Smooth muscle cell (in vitro differentiated cells): ENCODE measurements at regions not wholly inside any gene's neighbourhood (a gene's known extent, or its start where the extent isn't known, plus 50 kb on each side); places are given as distances from the start of the nearest gene placed in this dataset.

Experiments used
- DNase-seq: peaks from one replicate; lab custom pipeline; 2025; ENCODE audit not compliant: unreplicated experiment; lab: John Stamatoyannopoulos, UW
- H2AFZ ChIP-seq: fragments of 200-600 bp; sonication (generic); 2 replicates; pipeline ENCODE4 v1.6.0; 2016; ENCODE audit warnings: antibody characterized with exemption, low read depth, mild to moderate bottlenecking
- H3F3A ChIP-seq: fragments of 200-600 bp; sonication (generic); 2 replicates; pipeline ENCODE4 v1.6.0; 2017; ENCODE audit warnings: antibody characterized with exemption, low read depth
- H3K27ac ChIP-seq: fragments of 200-600 bp; sonication (generic); 2 replicates; pipeline ENCODE4 v1.5.1; 2016; ENCODE audit warnings: low read depth, mild to moderate bottlenecking
- H3K27me3 ChIP-seq: fragments of 200-600 bp; sonication (generic); 2 replicates; pipeline ENCODE4 v1.6.1; 2016; ENCODE audit warnings: low read depth, mild to moderate bottlenecking
- H3K36me3 ChIP-seq: fragments of 200-600 bp; sonication (generic); 2 replicates; pipeline ENCODE4 v1.5.1; 2016; ENCODE audit warnings: low read depth
- H3K4me1 ChIP-seq: fragments of 200-600 bp; sonication (generic); 2 replicates; pipeline ENCODE4 v1.5.1; 2016; ENCODE audit warnings: low read depth
- H3K4me2 ChIP-seq: fragments of 200-600 bp; sonication (generic); 2 replicates; pipeline ENCODE4 v1.6.0; 2016; ENCODE audit warnings: mild to moderate bottlenecking
- H3K4me3 ChIP-seq: fragments of 200-600 bp; sonication (generic); 2 replicates; pipeline ENCODE4 v1.5.1; 2016; ENCODE audit warnings: mild to moderate bottlenecking
- H3K79me2 ChIP-seq: fragments of 200-600 bp; sonication (generic); 2 replicates; pipeline ENCODE4 v1.6.0; 2016; ENCODE audit warnings: low read depth, mild to moderate bottlenecking
- H3K9ac ChIP-seq: fragments of 200-600 bp; sonication (generic); 2 replicates; pipeline ENCODE4 v1.6.0; 2016; ENCODE audit warnings: low read depth
- H3K9me3 ChIP-seq: fragments of 200-600 bp; sonication (generic); replicated peaks from 2 replicates; pipeline ENCODE4 v1.5.1; 2016; ENCODE audit warnings: low read depth
- H4K20me1 ChIP-seq: fragments of 200-600 bp; sonication (generic); 2 replicates; pipeline ENCODE4 v1.6.0; 2016; ENCODE audit warnings: low read depth
- WGBS: methylation state at CpG from one replicate; pipeline ENCODE4 v1.1.7; 2016; ENCODE audit warnings: low lambda C conversion rate; 5-methylcytosine and 5-hydroxymethylcytosine counted together
- TF ChIP-seq, protein P1 (sequence below): fragments of 200-600 bp; sonication (generic); IDR thresholded peaks from 2 replicates; pipeline ENCODE4 v1.5.1; 2017; ENCODE audit warnings: borderline replicate concordance, mild to moderate bottlenecking, antibody characterized with exemption; ENCODE audit not compliant: insufficient read depth, poor library complexity, severe bottlenecking

DNA sequence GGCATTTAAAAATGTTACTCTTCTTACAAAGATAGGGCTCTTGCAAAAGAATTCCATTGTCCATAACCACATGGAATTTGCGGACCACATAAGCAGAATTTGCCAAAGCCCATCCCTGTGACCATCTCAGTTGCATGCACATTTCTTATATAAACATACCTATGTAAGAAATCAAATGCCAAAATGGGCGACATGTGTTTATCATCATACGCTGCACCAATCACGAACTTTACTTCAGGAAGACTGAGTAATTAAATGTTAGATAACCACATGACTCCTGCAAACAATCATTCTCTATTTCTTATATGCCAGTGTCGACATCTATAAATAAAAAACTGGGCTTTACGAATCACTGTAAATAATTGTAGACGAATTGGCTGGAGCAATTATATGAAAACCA lies 186.1 kb upstream of the RBMS1 start:
- no peak overlapping the region for H2AFZ ChIP-seq
- H3K79me2 ChIP-seq = no peaks in the 10 kb centered on the region
- TF ChIP-seq, protein P1, sequence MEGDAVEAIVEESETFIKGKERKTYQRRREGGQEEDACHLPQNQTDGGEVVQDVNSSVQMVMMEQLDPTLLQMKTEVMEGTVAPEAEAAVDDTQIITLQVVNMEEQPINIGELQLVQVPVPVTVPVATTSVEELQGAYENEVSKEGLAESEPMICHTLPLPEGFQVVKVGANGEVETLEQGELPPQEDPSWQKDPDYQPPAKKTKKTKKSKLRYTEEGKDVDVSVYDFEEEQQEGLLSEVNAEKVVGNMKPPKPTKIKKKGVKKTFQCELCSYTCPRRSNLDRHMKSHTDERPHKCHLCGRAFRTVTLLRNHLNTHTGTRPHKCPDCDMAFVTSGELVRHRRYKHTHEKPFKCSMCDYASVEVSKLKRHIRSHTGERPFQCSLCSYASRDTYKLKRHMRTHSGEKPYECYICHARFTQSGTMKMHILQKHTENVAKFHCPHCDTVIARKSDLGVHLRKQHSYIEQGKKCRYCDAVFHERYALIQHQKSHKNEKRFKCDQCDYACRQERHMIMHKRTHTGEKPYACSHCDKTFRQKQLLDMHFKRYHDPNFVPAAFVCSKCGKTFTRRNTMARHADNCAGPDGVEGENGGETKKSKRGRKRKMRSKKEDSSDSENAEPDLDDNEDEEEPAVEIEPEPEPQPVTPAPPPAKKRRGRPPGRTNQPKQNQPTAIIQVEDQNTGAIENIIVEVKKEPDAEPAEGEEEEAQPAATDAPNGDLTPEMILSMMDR = no peak
- H3K36me3 ChIP-seq = no peaks in the 10 kb centered on the region
- H3K27ac ChIP-seq = no peak overlapping the region
- H3F3A ChIP-seq = no peaks in the 10 kb centered on the region
- H3K4me1 ChIP-seq = no peaks in the 10 kb centered on the region
- no peak for DNase-seq
- whole genome bisulfite sequencing = 73% methylated on average over 7 of the region's 7 CpGs
- H3K27me3 ChIP-seq = no peaks in the 10 kb centered on the region
- no peaks in the 10 kb centered on the region for H3K9me3 ChIP-seq
- H3K4me3 ChIP-seq = no peak overlapping the region
- peak overlapping the region; percentile 43 for H3K4me2 ChIP-seq
- no peak overlapping the region for H3K9ac ChIP-seq
- no peaks in the 10 kb centered on the region for H4K20me1 ChIP-seq

DNA sequence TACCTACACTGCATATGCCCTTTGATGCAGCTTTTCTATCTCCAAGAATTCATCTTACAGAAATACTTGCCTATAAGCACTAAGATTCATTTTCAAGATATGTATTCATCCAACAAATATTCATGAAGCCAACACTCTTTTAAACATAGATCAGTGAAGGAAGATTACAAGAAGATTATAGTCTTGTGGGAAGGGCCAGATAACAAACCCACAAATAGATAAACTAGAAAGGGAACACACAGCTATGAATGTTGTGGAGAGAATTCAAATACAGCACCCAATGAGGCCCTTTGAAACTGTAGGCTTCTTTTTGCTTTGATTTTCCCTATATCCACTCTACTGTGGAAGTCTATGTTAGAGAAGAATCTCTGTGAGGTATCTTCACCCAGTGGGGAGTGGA lies 186.7 kb upstream of the RBMS1 start:
- Histone ChIP-seq H3K9ac (no peak overlapping the region), H3K79me2 (no peaks in the 10 kb centered on the region), H3K4me3 (no peak overlapping the region), H3K4me2 (peak overlapping the region; percentile 43), H3K27me3 (no peaks in the 10 kb centered on the region), H3K9me3 (no peaks in the 10 kb centered on the region), H3K36me3 (no peaks in the 10 kb centered on the region), H3K27ac (no peak overlapping the region), H4K20me1 (no peaks in the 10 kb centered on the region), H3F3A (no peaks in the 10 kb centered on the region), H3K4me1 (no peaks in the 10 kb centered on the region), H2AFZ (no peak overlapping the region)
- no peak for DNase-seq
- TF ChIP-seq, protein P1 = no peak

DNA sequence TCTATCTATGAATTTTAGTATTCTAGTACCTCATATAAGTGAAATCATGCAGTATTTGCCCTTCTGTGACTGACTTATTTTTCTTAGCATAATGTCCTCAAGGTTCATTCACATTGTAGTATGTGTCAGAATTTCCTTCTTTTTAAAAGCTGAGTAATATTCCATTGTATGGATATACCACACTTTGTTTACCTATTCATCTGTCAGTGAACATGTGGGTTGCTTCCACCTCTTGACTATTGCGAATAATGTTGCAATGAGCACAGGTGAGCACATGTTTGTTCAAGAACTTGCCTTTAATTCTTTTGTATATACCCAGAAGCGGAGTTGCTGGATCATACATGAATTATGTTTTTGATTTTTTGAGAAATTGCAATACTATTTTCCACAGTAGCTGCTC lies 187.4 kb upstream of the RBMS1 start:
- no peaks in the 10 kb centered on the region for H3K9me3 ChIP-seq
- H3K4me3 ChIP-seq = no peak overlapping the region
- H4K20me1 ChIP-seq = no peaks in the 10 kb centered on the region
- no peak overlapping the region for H3K4me2 ChIP-seq
- no peaks in the 10 kb centered on the region for H3K79me2 ChIP-seq
- 98% methylated on average over 2 of the region's 2 CpGs for WGBS
- no peak overlapping the region for H2AFZ ChIP-seq
- no peak overlapping the region for H3K27ac ChIP-seq
- no peaks in the 10 kb centered on the region for H3K4me1 ChIP-seq
- no peaks in the 10 kb centered on the region for H3F3A ChIP-seq
- no peaks in the 10 kb centered on the region for H3K36me3 ChIP-seq
- no peak for DNase-seq
- no peaks in the 10 kb centered on the region for H3K27me3 ChIP-seq
- no peak overlapping the region for H3K9ac ChIP-seq
- TF ChIP-seq, protein P1 = no peak

DNA sequence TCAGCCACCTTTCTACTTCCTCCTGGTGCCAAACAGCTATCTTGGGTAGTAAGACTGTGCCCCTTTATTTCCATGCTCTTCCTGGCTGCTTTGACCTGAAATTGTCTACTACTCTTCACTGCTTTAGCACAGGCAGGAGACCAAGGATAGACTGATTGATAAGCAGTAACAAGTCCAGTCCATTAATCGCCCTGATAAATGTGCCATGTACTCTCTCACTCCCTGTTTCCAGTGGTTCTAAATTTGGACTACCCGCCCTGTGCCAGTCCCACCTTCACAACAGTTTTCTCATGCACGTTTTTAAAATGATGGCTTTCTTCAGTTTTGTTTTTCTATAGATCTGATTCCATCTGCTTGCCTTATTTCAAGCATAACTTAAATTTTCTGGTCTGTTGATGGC lies 189.6 kb upstream of the RBMS1 start:
- no peaks in the 10 kb centered on the region for H3K4me1 ChIP-seq
- no peaks in the 10 kb centered on the region for H3K27me3 ChIP-seq
- H3K36me3 ChIP-seq = no peaks in the 10 kb centered on the region
- TF ChIP-seq, protein P1 = no peak
- no peaks in the 10 kb centered on the region for H3F3A ChIP-seq
- H3K4me3 ChIP-seq = no peak overlapping the region
- no peak overlapping the region for H3K27ac ChIP-seq
- H3K4me2 ChIP-seq = no peak overlapping the region
- H3K9me3 ChIP-seq = no peaks in the 10 kb centered on the region
- H4K20me1 ChIP-seq = no peaks in the 10 kb centered on the region
- WGBS = 98% methylated on average over 3 of the region's 3 CpGs
- no peak for DNase-seq
- no peaks in the 10 kb centered on the region for H3K79me2 ChIP-seq
- no peak overlapping the region for H3K9ac ChIP-seq
- no peak overlapping the region for H2AFZ ChIP-seq
